ES-I3 (cell line): ENCODE measurements at regions not wholly inside any gene's neighbourhood (a gene's known extent, or its start where the extent isn't known, plus 50 kb on each side); places are given as distances from the start of the nearest gene placed in this dataset.

Experiments
- H3K36me3 ChIP-seq: 2 replicates; pipeline ENCODE4 v1.6.1; 2013; ENCODE audit warnings: mild to moderate bottlenecking, low read length, control low read depth, moderate library complexity; ENCODE audit not compliant: insufficient read depth
- H3K4me1 ChIP-seq: 2 replicates; pipeline ENCODE4 v1.6.1; 2013; ENCODE audit warnings: mild to moderate bottlenecking, control low read depth, low read length; ENCODE audit not compliant: insufficient read depth
- H3K9ac ChIP-seq: 2 replicates; pipeline ENCODE4 v1.6.1; 2013; ENCODE audit warnings: low read depth, mild to moderate bottlenecking, low read length, moderate library complexity
- H3K9me3 ChIP-seq: 2 replicates; pipeline ENCODE4 v1.6.1; 2013; ENCODE audit warnings: mild to moderate bottlenecking, low read length, moderate library complexity; ENCODE audit not compliant: control insufficient read depth, insufficient read depth

GRCh38 chr1:60753036-60753900 is 329.1 kb upstream of the NFIA start:
- no peaks in the 10 kb centered on the region for H3K9me3 ChIP-seq
- H3K9ac ChIP-seq, result no peak overlapping the region
- no peaks in the 10 kb centered on the region for H3K36me3 ChIP-seq
- no peaks in the 10 kb centered on the region for H3K4me1 ChIP-seq

GRCh38 chr1:60751306-60751705 is 331.1 kb upstream of the NFIA start:
- H3K36me3 ChIP-seq, result no peaks in the 10 kb centered on the region
- H3K9ac ChIP-seq, result no peak overlapping the region
- H3K4me1 ChIP-seq, result no peaks in the 10 kb centered on the region
- H3K9me3 ChIP-seq, result no peaks in the 10 kb centered on the region

DNA sequence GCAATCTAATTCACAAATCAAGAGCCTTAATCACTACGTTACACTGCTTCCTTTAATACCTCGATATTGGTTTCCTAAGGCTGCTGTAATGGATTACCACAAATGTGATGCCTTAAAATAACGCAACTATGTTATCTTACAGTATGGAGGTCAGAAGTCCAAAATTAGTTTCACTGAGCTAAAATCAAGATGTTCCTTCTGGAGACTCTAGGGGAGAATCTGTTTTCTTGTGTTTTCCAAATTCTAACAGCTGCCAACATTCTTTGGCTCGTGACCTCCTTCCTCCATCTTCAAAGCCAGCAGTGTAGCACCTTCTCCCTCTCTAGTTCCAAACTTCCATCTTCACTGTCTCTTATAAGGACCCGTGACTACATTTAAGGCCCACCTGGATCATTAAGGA is 335.0 kb upstream of the NFIA start:
- no peak overlapping the region for H3K9ac ChIP-seq
- H3K36me3 ChIP-seq, result no peaks in the 10 kb centered on the region
- no peaks in the 10 kb centered on the region for H3K4me1 ChIP-seq
- H3K9me3 ChIP-seq, result no peaks in the 10 kb centered on the region

- H3K4me1 ChIP-seq, result no peaks in the 10 kb centered on the region
- no peaks in the 10 kb centered on the region for H3K36me3 ChIP-seq
- H3K9ac ChIP-seq, result no peak overlapping the region
- H3K9me3 ChIP-seq, result no peaks in the 10 kb centered on the region
These were observed 336.0 kb upstream of the NFIA start for GRCh38 chr1:60746278-60746791.

DNA sequence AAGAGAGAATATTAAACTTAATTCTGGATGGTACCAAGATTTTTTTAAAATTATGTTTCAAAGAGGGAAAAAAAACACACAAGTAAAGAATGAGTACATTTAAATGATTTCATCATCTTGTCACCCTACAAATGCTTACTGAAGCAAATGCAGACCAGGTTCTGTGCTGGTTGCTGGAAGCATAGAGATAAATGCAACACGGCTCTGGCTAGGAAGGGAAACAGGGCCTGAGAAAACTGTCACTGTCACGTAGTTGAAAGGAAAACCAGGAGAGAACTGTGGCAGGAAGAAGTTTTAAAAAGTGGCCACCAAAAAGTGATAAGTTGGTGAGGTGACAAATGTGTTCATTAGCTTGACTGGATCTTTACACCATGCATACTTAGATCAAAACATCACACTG is 336.9 kb upstream of the NFIA start:
- Histone ChIP-seq H3K9me3 (no peaks in the 10 kb centered on the region), H3K9ac (no peak overlapping the region), H3K36me3 (no peaks in the 10 kb centered on the region), H3K4me1 (no peaks in the 10 kb centered on the region)

- no peaks in the 10 kb centered on the region for H3K36me3 ChIP-seq
- no peak overlapping the region for H3K9ac ChIP-seq
- no peaks in the 10 kb centered on the region for H3K4me1 ChIP-seq
- H3K9me3 ChIP-seq, result no peaks in the 10 kb centered on the region
These were observed 340.0 kb upstream of the NFIA start for GRCh38 chr1:60742339-60742738.

- no peak overlapping the region for H3K9ac ChIP-seq
- no peaks in the 10 kb centered on the region for H3K4me1 ChIP-seq
- no peaks in the 10 kb centered on the region for H3K9me3 ChIP-seq
- no peaks in the 10 kb centered on the region for H3K36me3 ChIP-seq
These were observed 342.2 kb upstream of the NFIA start for GRCh38 chr1:60740154-60740553.

GRCh38 chr1:60739729-60740128 is 342.6 kb upstream of the NFIA start:
- Histone ChIP-seq H3K9ac (no peak overlapping the region), H3K9me3 (no peaks in the 10 kb centered on the region), H3K4me1 (no peaks in the 10 kb centered on the region), H3K36me3 (no peaks in the 10 kb centered on the region)

GRCh38 chr1:60732977-60733401 is 349.4 kb upstream of the NFIA start:
- Histone ChIP-seq H3K4me1 (no peaks in the 10 kb centered on the region), H3K36me3 (no peaks in the 10 kb centered on the region), H3K9me3 (no peaks in the 10 kb centered on the region; the same call in none of the 2 replicates), H3K9ac (no peak overlapping the region)

DNA sequence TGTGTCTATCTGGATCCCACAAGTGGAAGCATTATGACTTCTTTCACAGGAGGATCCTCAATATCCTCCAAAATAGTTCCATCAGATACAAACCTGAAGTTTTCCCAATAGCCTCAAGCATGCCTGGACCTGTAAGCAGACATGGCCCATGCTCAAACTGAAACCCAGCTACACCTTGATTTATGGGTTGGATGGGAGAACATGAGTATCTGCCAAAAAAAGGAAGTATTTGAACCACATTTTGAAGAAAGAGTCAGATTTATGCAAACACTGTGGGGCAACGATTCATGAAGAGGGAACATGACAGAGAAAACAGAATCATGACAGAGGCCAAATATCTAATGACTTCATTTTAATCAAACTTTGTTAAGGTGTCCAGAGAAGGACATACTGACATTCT is 351.0 kb upstream of the NFIA start:
- Histone ChIP-seq H3K9me3 (no peaks in the 10 kb centered on the region; the same call in none of the 2 replicates), H3K9ac (no peak overlapping the region)

DNA sequence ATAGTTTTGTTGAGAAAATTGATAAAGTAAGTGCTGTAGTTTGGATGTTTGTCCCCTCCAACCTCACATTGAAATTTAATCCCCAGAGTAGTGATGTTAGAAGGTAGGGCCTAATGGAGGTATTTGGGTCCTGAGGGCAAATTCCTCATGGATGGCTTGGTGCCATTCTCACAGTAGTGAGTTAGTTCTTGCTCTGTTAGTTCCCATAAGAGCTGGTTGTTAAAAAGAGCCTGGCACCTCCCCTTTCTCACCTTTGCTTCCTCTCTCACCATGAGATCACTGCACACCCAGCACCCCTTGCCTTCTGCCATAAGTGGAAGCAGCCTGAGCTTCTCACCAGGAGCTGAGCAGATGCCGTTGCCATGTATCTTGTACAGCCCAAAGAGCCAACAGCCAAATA is 354.8 kb upstream of the NFIA start:
- H3K4me1 ChIP-seq, result peaks cover 9% of the 10 kb centered on the region; the same call in 1 of the 2 replicates
- no peaks in the 10 kb centered on the region; the same call in none of the 2 replicates for H3K9me3 ChIP-seq

More for the DNA sequence above, 351.0 kb upstream of the NFIA start:
- peaks cover 9% of the 10 kb centered on the region; the same call in 1 of the 2 replicates for H3K4me1 ChIP-seq
- no peaks in the 10 kb centered on the region for H3K36me3 ChIP-seq

GRCh38 chr1:60716472-60716871 is 365.9 kb upstream of the NFIA start:
- Histone ChIP-seq H3K36me3 (no peaks in the 10 kb centered on the region), H3K9ac (no peak overlapping the region), H3K9me3 (no peaks in the 10 kb centered on the region), H3K4me1 (no peaks in the 10 kb centered on the region)

More for the DNA sequence above, 354.8 kb upstream of the NFIA start:
- Histone ChIP-seq H3K36me3 (no peaks in the 10 kb centered on the region), H3K9ac (no peak overlapping the region)

GRCh38 chr1:60715970-60716369 is 366.4 kb upstream of the NFIA start:
- Histone ChIP-seq H3K9ac (no peak overlapping the region), H3K36me3 (no peaks in the 10 kb centered on the region), H3K4me1 (no peaks in the 10 kb centered on the region), H3K9me3 (no peaks in the 10 kb centered on the region)

DNA sequence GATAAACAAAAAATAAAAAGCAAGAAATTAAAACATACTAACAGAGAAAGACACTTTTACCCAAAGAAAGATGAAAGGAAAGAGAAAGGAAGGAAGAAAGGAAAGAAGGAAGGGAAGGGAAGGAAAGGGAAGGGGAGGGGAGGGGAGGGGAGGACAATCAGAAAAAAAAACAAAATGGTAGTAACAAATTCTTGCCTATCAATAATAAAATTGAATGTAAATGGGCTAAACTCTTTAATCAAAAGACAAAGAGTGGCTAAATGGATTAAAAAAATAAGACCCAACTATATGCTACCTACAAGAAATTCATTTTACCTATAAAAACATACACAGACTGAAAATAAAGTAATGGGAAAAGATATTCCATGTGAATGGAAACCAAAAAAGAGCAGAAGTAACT is 372.9 kb upstream of the NFIA start:
- Histone ChIP-seq H3K4me1 (no peaks in the 10 kb centered on the region), H3K9me3 (no peaks in the 10 kb centered on the region), H3K36me3 (no peaks in the 10 kb centered on the region), H3K9ac (no peak overlapping the region)

GRCh38 chr1:60705026-60705425 is 377.3 kb upstream of the NFIA start:
- no peaks in the 10 kb centered on the region for H3K9me3 ChIP-seq
- H3K36me3 ChIP-seq, result no peaks in the 10 kb centered on the region

More at GRCh38 chr1:60705026-60705425, 377.3 kb upstream of the NFIA start:
- Histone ChIP-seq H3K9ac (no peak overlapping the region), H3K4me1 (no peaks in the 10 kb centered on the region)
